ENCODE measurements at regions not wholly inside any gene's neighbourhood (a gene's known extent, or its start where the extent isn't known, plus 50 kb on each side); places are given as distances from the start of the nearest gene placed in this dataset.

- TF ChIP-seq CTCF (IDR thresholded peaks at IDR 0.05) (no peak), POLR2AphosphoS5 (IDR thresholded peaks at IDR 0.05) (no peak), EP300 (IDR thresholded peaks at IDR 0.05) (no peak), POLR2A (IDR thresholded peaks at IDR 0.05) (no peak)
Observed at GRCh38 chr12:111158992-111159391, 209.9 kb downstream of the PHETA1 start.
